Panc1 (cell line): ENCODE measurements at regions not wholly inside any gene's neighbourhood (a gene's known extent, or its start where the extent isn't known, plus 50 kb on each side); places are given as distances from the start of the nearest gene placed in this dataset.

Experiments used
- POLR2AphosphoS5 ChIP-seq: IDR thresholded peaks from 2 replicates; pipeline ENCODE4 v1.6.1; 2012; ENCODE audit warnings: mild to moderate bottlenecking, low read depth, low read length, moderate library complexity
- TF ChIP-seq, protein P1 (sequence below): fragments of 450-650 bp; IDR thresholded peaks from 2 replicates; pipeline ENCODE4 v1.5.1; 2017; ENCODE audit warnings: mild to moderate bottlenecking

DNA sequence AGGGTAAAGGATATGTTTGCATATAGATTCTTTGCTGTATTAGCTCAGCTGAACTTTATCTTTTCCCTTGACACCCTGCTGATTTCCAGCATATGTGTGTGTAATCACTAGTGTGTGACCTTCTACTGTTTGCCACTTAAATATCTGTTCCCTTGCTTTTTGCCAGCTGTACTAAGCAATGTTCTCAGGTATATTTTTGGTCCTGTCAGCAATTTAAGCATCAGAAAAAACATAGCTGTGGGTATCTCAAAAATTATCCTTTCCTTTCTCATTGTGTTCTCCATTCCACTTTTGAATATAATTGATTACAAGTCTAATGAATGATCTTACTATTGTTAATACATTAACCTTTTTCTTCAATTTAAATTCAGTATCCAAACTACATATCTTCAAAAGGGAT, 59.2 kb upstream of the CDH10 start:
- TF ChIP-seq, protein P1, sequence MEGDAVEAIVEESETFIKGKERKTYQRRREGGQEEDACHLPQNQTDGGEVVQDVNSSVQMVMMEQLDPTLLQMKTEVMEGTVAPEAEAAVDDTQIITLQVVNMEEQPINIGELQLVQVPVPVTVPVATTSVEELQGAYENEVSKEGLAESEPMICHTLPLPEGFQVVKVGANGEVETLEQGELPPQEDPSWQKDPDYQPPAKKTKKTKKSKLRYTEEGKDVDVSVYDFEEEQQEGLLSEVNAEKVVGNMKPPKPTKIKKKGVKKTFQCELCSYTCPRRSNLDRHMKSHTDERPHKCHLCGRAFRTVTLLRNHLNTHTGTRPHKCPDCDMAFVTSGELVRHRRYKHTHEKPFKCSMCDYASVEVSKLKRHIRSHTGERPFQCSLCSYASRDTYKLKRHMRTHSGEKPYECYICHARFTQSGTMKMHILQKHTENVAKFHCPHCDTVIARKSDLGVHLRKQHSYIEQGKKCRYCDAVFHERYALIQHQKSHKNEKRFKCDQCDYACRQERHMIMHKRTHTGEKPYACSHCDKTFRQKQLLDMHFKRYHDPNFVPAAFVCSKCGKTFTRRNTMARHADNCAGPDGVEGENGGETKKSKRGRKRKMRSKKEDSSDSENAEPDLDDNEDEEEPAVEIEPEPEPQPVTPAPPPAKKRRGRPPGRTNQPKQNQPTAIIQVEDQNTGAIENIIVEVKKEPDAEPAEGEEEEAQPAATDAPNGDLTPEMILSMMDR = no peak
- TF ChIP-seq POLR2AphosphoS5 = no peak
